ENCODE measurements at regions not wholly inside any gene's neighbourhood (a gene's known extent, or its start where the extent isn't known, plus 50 kb on each side); places are given as distances from the start of the nearest gene placed in this dataset.

DNA sequence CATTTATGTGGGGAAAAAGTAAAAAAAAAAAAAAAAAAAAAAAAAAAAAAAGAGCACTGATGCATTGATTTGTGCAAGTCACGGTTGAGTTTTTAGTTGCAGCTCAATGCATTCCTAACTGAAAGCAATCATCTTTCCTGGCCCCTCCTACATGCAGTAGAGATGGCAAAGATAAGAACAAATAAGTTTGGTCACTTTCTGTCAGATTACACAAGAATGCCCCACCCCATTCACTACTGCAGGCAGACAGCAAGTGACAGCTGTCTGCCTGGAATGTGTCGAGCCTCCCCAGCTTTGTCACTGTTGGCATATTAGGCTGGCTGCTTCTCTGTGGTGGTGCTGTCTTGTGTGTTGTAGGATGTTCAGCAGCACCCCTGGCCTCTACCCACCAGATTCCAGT, 243.5 kb downstream of the FOXL1 start (continued):
- TF ChIP-seq CUX1 (IDR thresholded peaks at IDR 0.05; ENCODE audit: insufficient replicate concordance, low read depth, low read length): no peak
- TF ChIP-seq, protein P1, sequence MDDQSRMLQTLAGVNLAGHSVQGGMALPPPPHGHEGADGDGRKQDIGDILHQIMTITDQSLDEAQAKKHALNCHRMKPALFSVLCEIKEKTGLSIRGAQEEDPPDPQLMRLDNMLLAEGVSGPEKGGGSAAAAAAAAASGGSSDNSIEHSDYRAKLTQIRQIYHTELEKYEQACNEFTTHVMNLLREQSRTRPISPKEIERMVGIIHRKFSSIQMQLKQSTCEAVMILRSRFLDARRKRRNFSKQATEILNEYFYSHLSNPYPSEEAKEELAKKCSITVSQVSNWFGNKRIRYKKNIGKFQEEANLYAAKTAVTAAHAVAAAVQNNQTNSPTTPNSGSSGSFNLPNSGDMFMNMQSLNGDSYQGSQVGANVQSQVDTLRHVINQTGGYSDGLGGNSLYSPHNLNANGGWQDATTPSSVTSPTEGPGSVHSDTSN (IDR thresholded peaks at IDR 0.05; ENCODE audit: insufficient replicate concordance, low read depth, low read length): no peak
- no peak for TF ChIP-seq MTA2 (IDR thresholded peaks at IDR 0.05; ENCODE audit: low read depth)
- no peak for TF ChIP-seq GABPA (IDR thresholded peaks at IDR 0.05; ENCODE audit: low read depth)
- TF ChIP-seq NFXL1 (IDR thresholded peaks at IDR 0.05; ENCODE audit: borderline replicate concordance): no peak

DNA sequence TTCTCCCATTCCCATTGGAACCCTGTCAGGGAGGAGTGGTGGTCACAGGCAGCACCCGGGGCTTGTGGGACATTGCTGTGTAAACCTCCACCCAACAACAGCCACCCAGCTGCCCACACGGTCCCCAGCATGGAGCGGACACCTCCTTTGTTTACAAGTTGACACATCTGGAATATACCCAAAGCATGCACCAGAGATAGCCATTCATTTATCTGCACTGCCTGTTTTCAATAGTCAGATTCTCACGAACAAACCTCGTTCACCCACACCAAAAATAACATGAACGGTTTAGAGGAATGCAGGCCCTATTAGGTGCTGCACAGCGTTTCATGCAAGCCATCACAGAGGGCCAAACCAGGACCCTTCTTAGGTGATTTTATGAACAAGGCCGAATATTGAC, 244.8 kb downstream of the FOXL1 start:
- ChIA-PET POLR2A (no interaction called here), CTCF (no interaction called here), RAD21 (ENCODE audit: unreplicated experiment) (no interaction called here), SMC1A (ENCODE audit: uncharacterized antibody, unreplicated experiment) (no interaction called here)
- in situ Hi-C loops (cut with MboI): no loop called here
- Histone ChIP-seq H3K36me3 (ENCODE audit: control insufficient read depth in 2 of 2, insufficient read depth in 2 of 2, low read length in 1 of 2) (no peaks in the 10 kb centered on the region), H4K20me1 (ENCODE audit: control insufficient read depth, insufficient read depth) (no peaks in the 10 kb centered on the region), H2AFZ (ENCODE audit: control insufficient read depth, low read depth, low read length) (no peak overlapping the region), H3K9me3 (replicated peaks; ENCODE audit: control insufficient read depth, insufficient read depth, low read length) (no peaks in the 10 kb centered on the region), H3K27ac (ENCODE audit: control insufficient read depth, insufficient read depth) (no peak overlapping the region), H3K4me2 (ENCODE audit: control insufficient read depth, insufficient read depth) (no peak overlapping the region), H3K79me2 (ENCODE audit: control insufficient read depth, insufficient read depth, low read length) (no peaks in the 10 kb centered on the region), H3K4me1 (ENCODE audit: control insufficient read depth, insufficient read depth, low read length) (no peaks in the 10 kb centered on the region), H3K9ac (ENCODE audit: control insufficient read depth, insufficient read depth, low read length) (no peak overlapping the region), H3K4me3 (no peak overlapping the region), H3K27me3 (replicated peaks in 1 of 2; ENCODE audit: control insufficient read depth in 2 of 2, insufficient read depth in 2 of 2, low read length in 1 of 2) (no peaks in the 10 kb centered on the region; a peak in 1 of 4 replicates)
- WGBS (ENCODE audit: insufficient coverage, insufficient replicate concordance, low lambda C conversion rate, missing lambda C conversion rate): 20% methylated on average over 8 of the region's 8 CpGs
- TF ChIP-seq ZBED1 (IDR thresholded peaks at IDR 0.05; ENCODE audit: borderline replicate concordance): no peak
- TF ChIP-seq ELK1 (IDR thresholded peaks at IDR 0.05; ENCODE audit: low read depth, low read length): no peak
- TF ChIP-seq KLF5 (IDR thresholded peaks at IDR 0.05; ENCODE audit: partially characterized antibody): no peak
- DNase-seq (ENCODE audit: low read depth, low spot score) (no peak), ATAC-seq (no peak), FAIRE-seq (no peak)
- BruUV-seq (replicated peaks): no TSS peak
- intact Hi-C loops (cut with micrococcal nuclease; ENCODE audit: unreplicated experiment): no loop called here
